Esophagus squamous epithelium (tissue), 4 donors: ENCODE measurements at regions not wholly inside any gene's neighbourhood (a gene's known extent, or its start where the extent isn't known, plus 50 kb on each side); places are given as distances from the start of the nearest gene placed in this dataset.

Source experiments
- POLR2A ChIP-seq, 4 donors: fragments of 450-650 bp; IDR thresholded peaks; one replicate each; pipeline ENCODE4 v1.6.1; 2017; ENCODE audit warnings: antibody characterized with exemption in 4 of 4, mild to moderate bottlenecking in 4 of 4, moderate library complexity in 3 of 4
- TF ChIP-seq, protein P1 (sequence below), 6 experiments: fragments of 450-650 bp in 4 of 6; fragments of 200-600 bp in 2 of 6; sonication (generic) in 2 of 6; IDR thresholded peaks; one replicate each; pipeline ENCODE4 v1.5.1; 2016 to 2019; ENCODE audit warnings: antibody characterized with exemption in 6 of 6, mild to moderate bottlenecking in 4 of 6, moderate library complexity in 4 of 6

DNA sequence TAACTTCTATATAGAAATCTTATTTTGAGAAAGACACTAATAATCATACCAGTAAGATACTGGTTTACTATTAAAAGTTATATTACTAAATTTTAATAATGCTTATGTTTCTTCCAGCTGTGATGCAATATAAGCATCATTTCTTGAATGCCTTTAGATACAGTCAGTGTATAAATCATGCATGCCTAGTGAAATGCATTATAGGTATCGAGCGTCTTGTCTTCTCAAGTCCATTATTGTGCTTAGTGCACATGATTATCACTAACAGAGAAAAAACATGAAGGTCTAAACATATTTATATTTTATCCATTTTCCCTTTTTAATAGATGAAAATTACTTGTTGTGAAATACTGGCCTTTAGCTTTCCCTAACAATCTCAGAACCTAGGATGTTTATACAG lies 1021.5 kb upstream of the AGA start:
- TF ChIP-seq, protein P1, sequence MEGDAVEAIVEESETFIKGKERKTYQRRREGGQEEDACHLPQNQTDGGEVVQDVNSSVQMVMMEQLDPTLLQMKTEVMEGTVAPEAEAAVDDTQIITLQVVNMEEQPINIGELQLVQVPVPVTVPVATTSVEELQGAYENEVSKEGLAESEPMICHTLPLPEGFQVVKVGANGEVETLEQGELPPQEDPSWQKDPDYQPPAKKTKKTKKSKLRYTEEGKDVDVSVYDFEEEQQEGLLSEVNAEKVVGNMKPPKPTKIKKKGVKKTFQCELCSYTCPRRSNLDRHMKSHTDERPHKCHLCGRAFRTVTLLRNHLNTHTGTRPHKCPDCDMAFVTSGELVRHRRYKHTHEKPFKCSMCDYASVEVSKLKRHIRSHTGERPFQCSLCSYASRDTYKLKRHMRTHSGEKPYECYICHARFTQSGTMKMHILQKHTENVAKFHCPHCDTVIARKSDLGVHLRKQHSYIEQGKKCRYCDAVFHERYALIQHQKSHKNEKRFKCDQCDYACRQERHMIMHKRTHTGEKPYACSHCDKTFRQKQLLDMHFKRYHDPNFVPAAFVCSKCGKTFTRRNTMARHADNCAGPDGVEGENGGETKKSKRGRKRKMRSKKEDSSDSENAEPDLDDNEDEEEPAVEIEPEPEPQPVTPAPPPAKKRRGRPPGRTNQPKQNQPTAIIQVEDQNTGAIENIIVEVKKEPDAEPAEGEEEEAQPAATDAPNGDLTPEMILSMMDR (IDR thresholded peaks at IDR 0.05): no peak
- TF ChIP-seq POLR2A (IDR thresholded peaks at IDR 0.05): no peak
